ENCODE measurements at regions not wholly inside any gene's neighbourhood (a gene's known extent, or its start where the extent isn't known, plus 50 kb on each side); places are given as distances from the start of the nearest gene placed in this dataset.

- CTCF ChIA-PET: interaction anchor here (0.9 to 1.2 kb wide), 2 partner anchors 30 to 280 kb away, joined by 3 read pairs; no protein-coding TSS in a partner anchor
These were observed 88.2 kb upstream of the FRMD6 start for GRCh38 chr14:51563560-51563959.

GRCh38 chr14:51564460-51564859 lies 87.2 kb upstream of the FRMD6 start:
- ChIA-PET CTCF (interaction anchor here (0.6 to 1.2 kb wide), 4 partner anchors 13 to 281 kb away, joined by 3 to 4 read pairs (median 3); no protein-coding TSS in a partner anchor), POLR2A (no interaction called here)
- no peak overlapping the region for H3K27ac ChIP-seq (ENCODE audit: extremely low read depth, low read depth, low read length)
- no peaks in the 10 kb centered on the region for H3K9me3 ChIP-seq (ENCODE audit: control insufficient read depth, insufficient read depth, low read depth, low read length)
- H3K4me3 ChIP-seq (ENCODE audit: low read depth, low read length): no peak overlapping the region
- H3K4me1 ChIP-seq (ENCODE audit: control insufficient read depth, insufficient read depth, low read length): peaks cover 4% of the 10 kb centered on the region; the same call in 1 of the 2 replicates
- no peaks in the 10 kb centered on the region for H3K36me3 ChIP-seq (ENCODE audit: control insufficient read depth in 2 of 2, insufficient read depth in 1 of 2, low read length in 2 of 2)
- TF ChIP-seq ZNF623 (tag by site-specific recombination; IDR thresholded peaks at IDR 0.05) (no peak), PRDM1 (tag by site-specific recombination; IDR thresholded peaks at IDR 0.05) (no peak), ZNF76 (tag by site-specific recombination; IDR thresholded peaks at IDR 0.05; ENCODE audit: borderline replicate concordance, low read depth) (no peak), ZNF610 (tag by site-specific recombination; IDR thresholded peaks at IDR 0.05; ENCODE audit: borderline replicate concordance) (no peak), ZNF324 (tag by site-specific recombination; IDR thresholded peaks at IDR 0.05) (no peak), ZIC2 (tag by site-specific recombination; IDR thresholded peaks at IDR 0.05) (no peak), ZNF155 (tag by site-specific recombination; IDR thresholded peaks at IDR 0.05) (no peak), KLF10 (tag by site-specific recombination; IDR thresholded peaks at IDR 0.05) (no peak)

More at GRCh38 chr14:51563560-51563959, 88.2 kb upstream of the FRMD6 start:
- H3K36me3 ChIP-seq (ENCODE audit: control insufficient read depth in 2 of 2, insufficient read depth in 1 of 2, low read length in 2 of 2): no peaks in the 10 kb centered on the region
- no peak overlapping the region for H3K27ac ChIP-seq (ENCODE audit: extremely low read depth, low read depth, low read length)
- H3K9me3 ChIP-seq (ENCODE audit: control insufficient read depth, insufficient read depth, low read depth, low read length): no peaks in the 10 kb centered on the region
- POLR2A ChIA-PET: no interaction called here
- TF ChIP-seq ZNF544 (tag by site-specific recombination; IDR thresholded peaks at IDR 0.05) (no peak), ZNF146 (tag by site-specific recombination; IDR thresholded peaks at IDR 0.05) (no peak), KLF1 (tag by site-specific recombination; IDR thresholded peaks at IDR 0.05) (no peak), ZNF433 (tag by site-specific recombination; IDR thresholded peaks at IDR 0.05; ENCODE audit: low read depth) (no peak)
- H3K4me1 ChIP-seq (ENCODE audit: control insufficient read depth, insufficient read depth, low read length): peaks cover 6% of the 10 kb centered on the region; the same call in 1 of the 2 replicates
- no peak overlapping the region for H3K4me3 ChIP-seq (ENCODE audit: low read depth, low read length)

- POLR2A ChIA-PET: no interaction called here
- no peak overlapping the region for H3K4me3 ChIP-seq (ENCODE audit: low read depth, low read length)
These were observed 86.6 kb upstream of the FRMD6 start for GRCh38 chr14:51564986-51565604.

More at GRCh38 chr14:51564986-51565604, 86.6 kb upstream of the FRMD6 start:
- H3K36me3 ChIP-seq (ENCODE audit: control insufficient read depth in 2 of 2, insufficient read depth in 1 of 2, low read length in 2 of 2): no peaks in the 10 kb centered on the region
- H3K4me1 ChIP-seq (ENCODE audit: control insufficient read depth, insufficient read depth, low read length): peaks cover 4% of the 10 kb centered on the region; the same call in 1 of the 2 replicates
- TF ChIP-seq SP7 (tag by site-specific recombination; IDR thresholded peaks at IDR 0.05) (no peak), REPIN1 (tag by site-specific recombination; IDR thresholded peaks at IDR 0.05; ENCODE audit: low read depth) (no peak), KLF16 (tag by site-specific recombination; IDR thresholded peaks at IDR 0.05) (no peak), ZNF510 (tag by site-specific recombination; IDR thresholded peaks at IDR 0.05; ENCODE audit: insufficient replicate concordance) (no peak), ZNF707 (tag by site-specific recombination; IDR thresholded peaks at IDR 0.05) (no peak), ZNF670 (tag by site-specific recombination; IDR thresholded peaks at IDR 0.05; ENCODE audit: low read depth) (no peak), ZNF394 (tag by site-specific recombination; IDR thresholded peaks at IDR 0.05; ENCODE audit: borderline replicate concordance) (no peak), ZNF112 (tag by site-specific recombination; IDR thresholded peaks at IDR 0.05) (no peak), ZBTB1 (tag by site-specific recombination; IDR thresholded peaks at IDR 0.05) (no peak), ZNF433 (tag by site-specific recombination; IDR thresholded peaks at IDR 0.05; ENCODE audit: low read depth) (no peak), ZNF416 (tag by site-specific recombination; IDR thresholded peaks at IDR 0.05) (no peak), ZNF645 (tag by site-specific recombination; IDR thresholded peaks at IDR 0.05) (no peak), ZNF16 (tag by site-specific recombination; IDR thresholded peaks at IDR 0.05; ENCODE audit: low read depth) (no peak)
- H3K27ac ChIP-seq (ENCODE audit: extremely low read depth, low read depth, low read length): no peak overlapping the region
- CTCF ChIA-PET: interaction anchor here (0.6 kb wide), 1 partner anchor 13 kb away, joined by 4 read pairs; no protein-coding TSS in a partner anchor
- H3K9me3 ChIP-seq (ENCODE audit: control insufficient read depth, insufficient read depth, low read depth, low read length): no peaks in the 10 kb centered on the region
